HL-60 (cell line): ENCODE measurements at regions not wholly inside any gene's neighbourhood (a gene's known extent, or its start where the extent isn't known, plus 50 kb on each side); places are given as distances from the start of the nearest gene placed in this dataset.

Source experiments
- DNase-seq, 2 experiments: peaks; one replicate each; pipeline ENCODE4 v3.0.0-alpha.2; 2010 to 2020; ENCODE audit warnings: low read depth in 1 of 2, low spot score in 1 of 2
- H3K27ac ChIP-seq: fragments of 250-450 bp; sonication (Bioruptor Pico); replicated peaks from 2 replicates; pipeline ENCODE4 v1.5.1; 2020; ENCODE audit warnings: mild to moderate bottlenecking, moderate library complexity
- H3K27me3 ChIP-seq: fragments of 250-450 bp; sonication (Bioruptor Pico); 2 replicates; pipeline ENCODE4 v1.5.1; 2021; ENCODE audit warnings: mild to moderate bottlenecking, moderate library complexity; ENCODE audit not compliant: insufficient read depth, poor library complexity, severe bottlenecking
- H3K4me3 ChIP-seq: replicated peaks from 2 replicates; pipeline ENCODE4 v1.5.1; 2011; ENCODE audit warnings: mild to moderate bottlenecking, control low read depth, low read length; ENCODE audit not compliant: insufficient read depth
- CTCF ChIP-seq: IDR thresholded peaks from one replicate; pipeline ENCODE4 v1.5.1; 2011; ENCODE audit warnings: low read length, control low read depth, inconsistent platforms; ENCODE audit not compliant: insufficient read depth
- GABPA ChIP-seq: IDR thresholded peaks from 2 replicates; pipeline ENCODE4 v1.6.1; 2012; ENCODE audit warnings: low read depth
- POLR2AphosphoS5 ChIP-seq: IDR thresholded peaks from 2 replicates; pipeline ENCODE4 v1.6.1; 2012; ENCODE audit warnings: low read depth
- SPI1 ChIP-seq: IDR thresholded peaks from 2 replicates; pipeline ENCODE4 v1.6.1; 2012; ENCODE audit warnings: low read depth, mild to moderate bottlenecking, borderline replicate concordance
- TF ChIP-seq, protein P1 (sequence below): IDR thresholded peaks from 2 replicates; pipeline ENCODE4 v1.6.1; 2012; ENCODE audit warnings: low read depth; ENCODE audit not compliant: insufficient replicate concordance

- DNase-seq = no peak
- Histone ChIP-seq H3K27ac (no peak overlapping the region), H3K4me3 (no peak overlapping the region), H3K27me3 (no peaks in the 10 kb centered on the region)
- no peak for TF ChIP-seq POLR2AphosphoS5
- no peak for TF ChIP-seq SPI1
- TF ChIP-seq, protein P1, sequence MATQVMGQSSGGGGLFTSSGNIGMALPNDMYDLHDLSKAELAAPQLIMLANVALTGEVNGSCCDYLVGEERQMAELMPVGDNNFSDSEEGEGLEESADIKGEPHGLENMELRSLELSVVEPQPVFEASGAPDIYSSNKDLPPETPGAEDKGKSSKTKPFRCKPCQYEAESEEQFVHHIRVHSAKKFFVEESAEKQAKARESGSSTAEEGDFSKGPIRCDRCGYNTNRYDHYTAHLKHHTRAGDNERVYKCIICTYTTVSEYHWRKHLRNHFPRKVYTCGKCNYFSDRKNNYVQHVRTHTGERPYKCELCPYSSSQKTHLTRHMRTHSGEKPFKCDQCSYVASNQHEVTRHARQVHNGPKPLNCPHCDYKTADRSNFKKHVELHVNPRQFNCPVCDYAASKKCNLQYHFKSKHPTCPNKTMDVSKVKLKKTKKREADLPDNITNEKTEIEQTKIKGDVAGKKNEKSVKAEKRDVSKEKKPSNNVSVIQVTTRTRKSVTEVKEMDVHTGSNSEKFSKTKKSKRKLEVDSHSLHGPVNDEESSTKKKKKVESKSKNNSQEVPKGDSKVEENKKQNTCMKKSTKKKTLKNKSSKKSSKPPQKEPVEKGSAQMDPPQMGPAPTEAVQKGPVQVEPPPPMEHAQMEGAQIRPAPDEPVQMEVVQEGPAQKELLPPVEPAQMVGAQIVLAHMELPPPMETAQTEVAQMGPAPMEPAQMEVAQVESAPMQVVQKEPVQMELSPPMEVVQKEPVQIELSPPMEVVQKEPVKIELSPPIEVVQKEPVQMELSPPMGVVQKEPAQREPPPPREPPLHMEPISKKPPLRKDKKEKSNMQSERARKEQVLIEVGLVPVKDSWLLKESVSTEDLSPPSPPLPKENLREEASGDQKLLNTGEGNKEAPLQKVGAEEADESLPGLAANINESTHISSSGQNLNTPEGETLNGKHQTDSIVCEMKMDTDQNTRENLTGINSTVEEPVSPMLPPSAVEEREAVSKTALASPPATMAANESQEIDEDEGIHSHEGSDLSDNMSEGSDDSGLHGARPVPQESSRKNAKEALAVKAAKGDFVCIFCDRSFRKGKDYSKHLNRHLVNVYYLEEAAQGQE = no peak
Observed at GRCh38 chr14:87321548-87321947, 671.4 kb downstream of the GALC start.

DNA sequence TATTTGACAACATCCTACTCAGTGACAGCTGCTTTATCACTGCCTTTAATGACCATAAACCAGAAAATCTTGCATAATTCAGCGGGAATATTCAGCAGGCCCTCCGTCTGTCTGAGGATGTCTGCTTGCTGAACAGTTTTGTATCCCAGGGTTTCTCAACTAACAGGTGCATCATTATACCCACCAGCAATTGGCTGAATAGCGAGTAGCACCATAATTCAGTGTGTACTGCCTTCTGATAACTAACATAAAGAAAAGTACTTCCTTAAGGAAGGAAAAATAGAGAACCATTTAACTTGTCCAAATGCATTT, 680.1 kb downstream of the GALC start:
- no peaks in the 10 kb centered on the region for H3K27me3 ChIP-seq
- no peak overlapping the region for H3K27ac ChIP-seq
- DNase-seq = no peak
- TF ChIP-seq, protein P1 = no peak
- no peak for TF ChIP-seq SPI1
- no peak for TF ChIP-seq POLR2AphosphoS5
- no peak for TF ChIP-seq CTCF
- no peak for TF ChIP-seq GABPA
- no peak overlapping the region for H3K4me3 ChIP-seq

- Histone ChIP-seq H3K27me3 (no peaks in the 10 kb centered on the region), H3K4me3 (no peak overlapping the region), H3K27ac (no peak overlapping the region)
- TF ChIP-seq POLR2AphosphoS5 = no peak
- TF ChIP-seq SPI1 = no peak
- TF ChIP-seq, protein P1 = no peak
- TF ChIP-seq CTCF = no peak
- TF ChIP-seq GABPA = no peak
- no peak for DNase-seq
Observed at GRCh38 chr14:87312169-87312893, 680.7 kb downstream of the GALC start.

DNA sequence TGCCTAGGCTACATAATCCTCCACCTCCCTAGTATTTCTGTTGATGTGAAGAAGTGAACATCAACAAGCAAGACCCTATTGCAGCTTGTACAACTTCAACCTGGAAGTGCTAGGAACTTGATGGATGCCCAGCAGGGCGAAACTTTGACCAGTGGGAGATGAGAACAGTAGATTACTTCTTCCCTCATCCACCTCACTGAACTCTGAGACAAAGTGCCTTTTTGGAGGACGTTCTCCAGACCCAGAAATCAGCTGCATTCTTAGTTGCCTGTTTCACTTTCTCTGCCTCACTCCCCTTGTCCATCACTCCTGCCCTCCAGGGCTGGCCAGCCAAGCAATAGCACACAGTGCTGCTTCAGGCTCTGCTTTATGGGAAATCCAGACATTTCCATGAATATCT, 683.4 kb downstream of the GALC start:
- no peak overlapping the region for H3K27ac ChIP-seq
- no peak overlapping the region for H3K4me3 ChIP-seq
- H3K27me3 ChIP-seq = no peaks in the 10 kb centered on the region
- TF ChIP-seq, protein P1 = no peak
- TF ChIP-seq GABPA = no peak
- TF ChIP-seq CTCF = no peak
- TF ChIP-seq SPI1 = no peak
- no peak for TF ChIP-seq POLR2AphosphoS5
- no peak for DNase-seq
